PC-3 (cell line): ENCODE measurements at regions not wholly inside any gene's neighbourhood (a gene's known extent, or its start where the extent isn't known, plus 50 kb on each side); places are given as distances from the start of the nearest gene placed in this dataset.

Experiments used
- ATAC-seq: fragments of 200-7000 bp; cut with Tn5 transposase; 2 replicates; pipeline ENCODE4 v1.9.1; 2020; ENCODE audit warnings: mild to moderate bottlenecking, moderate library complexity
- BruUV-seq: library from RNA; stranded (reverse); fragments of 400-500 nt; replicated peaks from 2 replicates; lab custom pipeline; 2021; lab: Mats Ljungman, UMichigan
- CTCF ChIA-PET: fragments of 300-600 bp; sonication (Branson Sonifier 250); formaldehyde crosslinking; loops from one replicate; lab custom pipeline; 2022; ENCODE audit warnings: antibody characterized with exemption; lab: Charles Lee
- POLR2A ChIA-PET: fragments of 300-600 bp; sonication (Branson Sonifier 250); formaldehyde crosslinking; loops from one replicate; lab custom pipeline; 2022; ENCODE audit warnings: antibody characterized with exemption; ENCODE audit not compliant: unreplicated experiment; lab: Charles Lee
- DNase-seq: peaks from one replicate; pipeline ENCODE4 v3.0.0-alpha.2; 2015
- H2AFZ ChIP-seq: fragments of 300-600 bp; sonication (generic); 2 replicates; pipeline ENCODE4 v1.6.0; 2016; ENCODE audit warnings: antibody characterized with exemption, low read length
- H3F3A ChIP-seq: fragments of 300-600 bp; sonication (generic); one replicate; pipeline ENCODE4 v1.6.0; 2017; ENCODE audit warnings: antibody characterized with exemption, low read length, control low read depth, mild to moderate bottlenecking; ENCODE audit not compliant: unreplicated experiment
- H3K27ac ChIP-seq: fragments of 300-600 bp; sonication (generic); 2 replicates; pipeline ENCODE4 v1.5.1; 2016; ENCODE audit warnings: mild to moderate bottlenecking, low read length
- H3K27me3 ChIP-seq: fragments of 300-600 bp; sonication (generic); 2 replicates; pipeline ENCODE4 v1.6.1; 2016; ENCODE audit warnings: low read length, mixed read lengths
- H3K36me3 ChIP-seq: fragments of 300-600 bp; sonication (generic); 2 replicates; pipeline ENCODE4 v1.6.1; 2016; ENCODE audit warnings: low read depth, mixed run types, low read length, mixed read lengths
- H3K4me1 ChIP-seq: fragments of 300-600 bp; sonication (generic); 2 replicates; pipeline ENCODE4 v1.5.1; 2016; ENCODE audit warnings: low read length; ENCODE audit not compliant: insufficient read depth
- H3K4me2 ChIP-seq: fragments of 300-600 bp; sonication (generic); 2 replicates; pipeline ENCODE4 v1.6.0; 2016; ENCODE audit warnings: low read length
- H3K4me3 ChIP-seq: fragments of 300-600 bp; sonication (generic); 2 replicates; pipeline ENCODE4 v1.5.1; 2016; ENCODE audit warnings: mild to moderate bottlenecking, low read length, mixed read lengths
- H3K79me2 ChIP-seq: fragments of 300-600 bp; sonication (generic); 2 replicates; pipeline ENCODE4 v1.6.1; 2017; ENCODE audit warnings: low read length, mixed read lengths
- H3K9ac ChIP-seq: fragments of 300-600 bp; sonication (generic); 2 replicates; pipeline ENCODE4 v1.6.0; 2016; ENCODE audit warnings: mild to moderate bottlenecking, low read length
- H3K9me2 ChIP-seq: fragments of 300-600 bp; sonication (generic); replicated peaks from 2 replicates; pipeline ENCODE4 v1.6.1; 2016; ENCODE audit warnings: mixed run types, low read length, mixed read lengths
- H3K9me3 ChIP-seq: fragments of 300-600 bp; sonication (generic); 2 replicates; pipeline ENCODE4 v1.6.1; 2016; ENCODE audit warnings: low read length, mixed read lengths
- H4K20me1 ChIP-seq: fragments of 300-600 bp; sonication (generic); 2 replicates; pipeline ENCODE4 v1.6.1; 2016; ENCODE audit warnings: low read length, mixed read lengths
- CTCF ChIP-seq: fragments of 300-600 bp; sonication (generic); conservative IDR thresholded peaks from 2 replicates; pipeline ENCODE4 v1.5.1; 2017; ENCODE audit warnings: antibody characterized with exemption, low read depth, mild to moderate bottlenecking, low read length
- EZH2 ChIP-seq: fragments of 300-600 bp; sonication (generic); IDR thresholded peaks from one replicate; pipeline ENCODE4 v1.6.1; 2017; ENCODE audit warnings: antibody characterized with exemption, mild to moderate bottlenecking, low read length; ENCODE audit not compliant: unreplicated experiment
- EZH2phosphoT487 ChIP-seq: fragments of 300-600 bp; sonication (generic); IDR thresholded peaks from 2 replicates; pipeline ENCODE4 v1.6.1; 2018; ENCODE audit warnings: mild to moderate bottlenecking, antibody characterized with exemption, low read length, borderline replicate concordance
- intact Hi-C: fragments of 100-400 bp; cut with micrococcal nuclease; formaldehyde crosslinking; loops from 2 replicates; pipeline ENCODE4 v1.9.0; 2023

GRCh38 chr7:11239316-11239715 is 265.6 kb downstream of the PHF14 start:
- Histone ChIP-seq H4K20me1 (no peaks in the 10 kb centered on the region), H3K79me2 (no peaks in the 10 kb centered on the region), H3K4me3 (no peak overlapping the region), H3K27ac (no peak overlapping the region), H3F3A (no peaks in the 10 kb centered on the region), H3K4me1 (no peaks in the 10 kb centered on the region), H3K36me3 (no peaks in the 10 kb centered on the region), H3K9me3 (no peaks in the 10 kb centered on the region), H3K9ac (no peak overlapping the region), H2AFZ (no peak overlapping the region), H3K9me2 (no peaks in the 10 kb centered on the region), H3K4me2 (no peak overlapping the region), H3K27me3 (no peaks in the 10 kb centered on the region)
- POLR2A ChIA-PET, result interaction anchor here (0.6 kb wide), 1 partner anchor 10 kb away, joined by 3 read pairs; no protein-coding TSS in a partner anchor
- BruUV-seq, result no TSS peak
- CTCF ChIA-PET, result interaction anchor here (1.2 kb wide), 1 partner anchor 28 kb away, joined by 9 read pairs; no protein-coding TSS in a partner anchor
- peak; percentile 43 for ATAC-seq
- TF ChIP-seq CTCF, result no peak
- TF ChIP-seq EZH2, result no peak
- no peak for TF ChIP-seq EZH2phosphoT487
- intact Hi-C loops, result no loop called here
- DNase-seq, result peak; percentile 45

GRCh38 chr7:11243739-11244138 is 270.1 kb downstream of the PHF14 start:
- Histone ChIP-seq H3K27ac (no peak overlapping the region), H3K4me1 (peaks cover 9% of the 10 kb centered on the region), H3K79me2 (no peaks in the 10 kb centered on the region), H3K9ac (no peak overlapping the region), H4K20me1 (no peaks in the 10 kb centered on the region), H3K27me3 (no peaks in the 10 kb centered on the region), H2AFZ (no peak overlapping the region), H3K4me2 (no peak overlapping the region), H3K9me3 (no peaks in the 10 kb centered on the region), H3K4me3 (no peak overlapping the region), H3K9me2 (no peaks in the 10 kb centered on the region), H3F3A (no peaks in the 10 kb centered on the region), H3K36me3 (no peaks in the 10 kb centered on the region)
- intact Hi-C loops, result no loop called here
- no TSS peak for BruUV-seq
- POLR2A ChIA-PET, result interaction anchor here (0.7 kb wide), 1 partner anchor 102 kb away, joined by 6 read pairs; no protein-coding TSS in a partner anchor
- CTCF ChIA-PET, result no interaction called here
- no peak for TF ChIP-seq EZH2
- TF ChIP-seq EZH2phosphoT487, result no peak
- TF ChIP-seq CTCF, result no peak
- DNase-seq, result no peak
- no peak for ATAC-seq

GRCh38 chr7:11244149-11244548 is 270.5 kb downstream of the PHF14 start:
- POLR2A ChIA-PET, result no interaction called here
- H4K20me1 ChIP-seq, result no peaks in the 10 kb centered on the region
- no peaks in the 10 kb centered on the region for H3F3A ChIP-seq
- CTCF ChIA-PET, result no interaction called here
- H3K9me3 ChIP-seq, result no peaks in the 10 kb centered on the region
- intact Hi-C loops, result no loop called here
- H3K4me3 ChIP-seq, result no peak overlapping the region
- no TSS peak for BruUV-seq
- no peaks in the 10 kb centered on the region for H3K27me3 ChIP-seq
- H3K9me2 ChIP-seq, result no peaks in the 10 kb centered on the region
- no peaks in the 10 kb centered on the region for H3K36me3 ChIP-seq
- ATAC-seq (no peak), DNase-seq (no peak)
- TF ChIP-seq EZH2, result no peak
- no peak for TF ChIP-seq CTCF
- TF ChIP-seq EZH2phosphoT487, result no peak
- no peak overlapping the region for H2AFZ ChIP-seq
- H3K9ac ChIP-seq, result no peak overlapping the region
- H3K4me1 ChIP-seq, result peaks cover 11% of the 10 kb centered on the region
- H3K27ac ChIP-seq, result no peak overlapping the region
- no peaks in the 10 kb centered on the region for H3K79me2 ChIP-seq
- no peak overlapping the region for H3K4me2 ChIP-seq
